ENCODE measurements at regions not wholly inside any gene's neighbourhood (a gene's known extent, or its start where the extent isn't known, plus 50 kb on each side); places are given as distances from the start of the nearest gene placed in this dataset.

- Histone ChIP-seq H3K36me3 (no peaks in the 10 kb centered on the region), H3K27ac (no peak overlapping the region), H3K27me3 (no peaks in the 10 kb centered on the region), H3K4me1 (no peaks in the 10 kb centered on the region), H3K9me3 (no peaks in the 10 kb centered on the region), H3K4me3 (no peak overlapping the region)
- no peak for DNase-seq (ENCODE audit: low spot score)
- no peak for TF ChIP-seq CTCF (IDR thresholded peaks at IDR 0.05)
These were observed 432.5 kb downstream of the RBFOX1 start for GRCh38 chr16:7765079-7765550.

DNA sequence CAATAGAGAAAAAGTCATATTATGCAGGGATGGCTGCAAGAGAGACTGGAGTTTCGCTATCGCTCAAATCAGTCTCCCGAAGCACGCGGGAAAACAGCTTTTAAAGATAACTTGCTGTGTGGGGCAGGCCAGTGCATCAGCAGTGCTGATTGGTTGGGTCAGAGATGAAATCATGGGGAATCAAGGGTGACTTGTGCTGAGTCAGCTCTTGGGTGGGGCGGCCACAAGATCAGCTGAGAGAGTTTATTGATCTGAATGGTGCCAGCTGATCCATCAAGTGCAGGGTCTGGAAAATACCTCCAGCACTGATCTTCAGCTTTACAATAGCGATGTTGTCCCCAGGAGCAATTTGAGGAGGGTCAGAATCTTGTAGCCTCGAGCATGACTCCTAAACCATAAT, 430.5 kb downstream of the RBFOX1 start:
- no peak for DNase-seq (ENCODE audit: low spot score)
- Histone ChIP-seq H3K4me1 (no peaks in the 10 kb centered on the region), H3K27ac (no peak overlapping the region), H3K36me3 (no peaks in the 10 kb centered on the region), H3K9me3 (no peaks in the 10 kb centered on the region), H3K27me3 (no peaks in the 10 kb centered on the region), H3K4me3 (no peak overlapping the region)
- no peak for TF ChIP-seq CTCF (IDR thresholded peaks at IDR 0.05)
